Spleen (tissue), 7 donors: ENCODE measurements at regions not wholly inside any gene's neighbourhood (a gene's known extent, or its start where the extent isn't known, plus 50 kb on each side); places are given as distances from the start of the nearest gene placed in this dataset.
"Not testable (repeated sequence)": the region's sequence is repeated elsewhere in the genome, so short reads cannot be mapped to it uniquely, and the experiment has no call there.

ENCODE experiments used
- POLR2A ChIP-seq, 3 donors: fragments of 450-650 bp; IDR thresholded peaks; one replicate each; pipeline ENCODE4 v1.5.1; 2017; ENCODE audit warnings: antibody characterized with exemption in 3 of 3, mild to moderate bottlenecking in 1 of 3
- POLR2AphosphoS5 ChIP-seq, 3 donors: sonication (generic); formaldehyde crosslinking; IDR thresholded peaks; one replicate each; pipeline ENCODE4 v1.5.1; 2017; ENCODE audit warnings: antibody characterized with exemption in 3 of 3
- TF ChIP-seq, protein P1 (sequence below), 11 experiments: fragments of 200-600 bp in 7 of 11; fragments of 450-650 bp in 4 of 11; sonication (generic) in 4 of 11; IDR thresholded peaks in 8 of 11; conservative IDR thresholded peaks in 3 of 11; 1 replicate in 7 of 11; 2 replicates in 4 of 11; pipeline versions ENCODE4 v1.4.0 to v1.8.0; 2016 to 2021; ENCODE audit warnings: antibody characterized with exemption in 11 of 11, inconsistent platforms in 4 of 11, mild to moderate bottlenecking in 1 of 11
- donor health status: DM: no; HTN: no; CAD: no; lungs with moderate emphysema.
- donor health status: DM: no; HTN: no; CAD: no.
- donor health status: DM: no; HTN: no; CAD: no.

DNA sequence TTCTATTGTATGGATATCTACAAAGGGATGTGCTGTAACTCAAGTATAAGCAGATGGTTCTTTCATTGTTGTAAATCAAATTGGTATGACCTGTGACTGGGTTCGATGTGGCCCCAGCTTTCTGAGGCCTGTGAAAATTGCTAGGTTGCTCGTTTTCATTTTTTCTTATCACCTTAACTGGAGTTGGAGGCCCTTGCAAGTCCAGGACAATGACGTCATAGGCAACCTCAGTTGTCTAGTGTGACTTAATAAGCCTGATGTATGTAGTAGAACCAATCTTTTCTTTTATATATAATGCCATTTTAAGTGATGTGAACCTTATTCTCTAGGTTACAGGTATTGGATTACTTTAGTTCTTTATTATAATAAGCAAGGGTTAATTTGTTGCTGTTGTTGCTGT lies 415.3 kb downstream of the POTEH start:
- TF ChIP-seq, protein P1, sequence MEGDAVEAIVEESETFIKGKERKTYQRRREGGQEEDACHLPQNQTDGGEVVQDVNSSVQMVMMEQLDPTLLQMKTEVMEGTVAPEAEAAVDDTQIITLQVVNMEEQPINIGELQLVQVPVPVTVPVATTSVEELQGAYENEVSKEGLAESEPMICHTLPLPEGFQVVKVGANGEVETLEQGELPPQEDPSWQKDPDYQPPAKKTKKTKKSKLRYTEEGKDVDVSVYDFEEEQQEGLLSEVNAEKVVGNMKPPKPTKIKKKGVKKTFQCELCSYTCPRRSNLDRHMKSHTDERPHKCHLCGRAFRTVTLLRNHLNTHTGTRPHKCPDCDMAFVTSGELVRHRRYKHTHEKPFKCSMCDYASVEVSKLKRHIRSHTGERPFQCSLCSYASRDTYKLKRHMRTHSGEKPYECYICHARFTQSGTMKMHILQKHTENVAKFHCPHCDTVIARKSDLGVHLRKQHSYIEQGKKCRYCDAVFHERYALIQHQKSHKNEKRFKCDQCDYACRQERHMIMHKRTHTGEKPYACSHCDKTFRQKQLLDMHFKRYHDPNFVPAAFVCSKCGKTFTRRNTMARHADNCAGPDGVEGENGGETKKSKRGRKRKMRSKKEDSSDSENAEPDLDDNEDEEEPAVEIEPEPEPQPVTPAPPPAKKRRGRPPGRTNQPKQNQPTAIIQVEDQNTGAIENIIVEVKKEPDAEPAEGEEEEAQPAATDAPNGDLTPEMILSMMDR (IDR thresholded peaks at IDR 0.05 in 8 of 11, conservative IDR thresholded peaks at IDR 0.05 in 3 of 11) = not testable (repeated sequence)
- TF ChIP-seq POLR2A, POLR2AphosphoS5 (IDR thresholded peaks at IDR 0.05): not testable (repeated sequence)
